Heart left ventricle (tissue), 16 donors: ENCODE measurements at regions not wholly inside any gene's neighbourhood (a gene's known extent, or its start where the extent isn't known, plus 50 kb on each side); places are given as distances from the start of the nearest gene placed in this dataset.

Experiments used
- ATAC-seq, 4 donors: fragments of 200-7000 bp; cut with Tn5 transposase; one replicate each; pipeline ENCODE4 v1.9.1; 2020 to 2022; ENCODE audit warnings: moderate library complexity in 4 of 4, mild to moderate bottlenecking in 3 of 4, moderate number of reproducible peaks in 1 of 4
- DNase-seq, 5 donors: peaks; one replicate each; pipeline ENCODE4 v3.0.0-alpha.2; 2020
- H3K27ac ChIP-seq, 12 donors: fragments of 200-600 bp; sonication (generic) in 4 of 12; one replicate each; pipeline versions ENCODE4 v1.5.0 to v1.8.0; 2016 to 2022; ENCODE audit warnings: mild to moderate bottlenecking in 2 of 12
- H3K27me3 ChIP-seq, 9 donors: fragments of 200-600 bp; sonication (generic) in 2 of 9; one replicate each; pipeline versions ENCODE4 v1.5.1 to v1.8.0; 2016 to 2022; ENCODE audit warnings: mild to moderate bottlenecking in 3 of 9
- H3K36me3 ChIP-seq, 9 donors: fragments of 200-600 bp; sonication (generic) in 2 of 9; one replicate each; pipeline versions ENCODE4 v1.5.0 to v1.8.0; 2018 to 2022; ENCODE audit warnings: mild to moderate bottlenecking in 2 of 9
- H3K4me1 ChIP-seq, 12 donors: fragments of 200-600 bp; sonication (generic) in 4 of 12; one replicate each; pipeline versions ENCODE4 v1.5.0 to v1.8.0; 2016 to 2022; ENCODE audit warnings: mild to moderate bottlenecking in 3 of 12
- H3K4me3 ChIP-seq, 12 donors: fragments of 200-600 bp; sonication (generic) in 4 of 12; one replicate each; pipeline versions ENCODE4 v1.5.0 to v1.8.0; 2017 to 2022; ENCODE audit warnings: mild to moderate bottlenecking in 9 of 12, moderate library complexity in 4 of 12
- H3K9me3 ChIP-seq, 12 donors: fragments of 200-600 bp; sonication (generic) in 4 of 12; one replicate each; pipeline versions ENCODE4 v1.5.0 to v1.8.0; 2016 to 2022; ENCODE audit warnings: mild to moderate bottlenecking in 1 of 12
- CTCF ChIP-seq, 12 donors: fragments of 200-600 bp; sonication (generic) in 4 of 12; IDR thresholded peaks; one replicate each; pipeline versions ENCODE4 v1.5.0 to v1.8.0; 2018 to 2022; ENCODE audit warnings: antibody characterized with exemption in 12 of 12, mild to moderate bottlenecking in 5 of 12
- POLR2A ChIP-seq, 2 donors: fragments of 450-650 bp; IDR thresholded peaks; one replicate each; pipeline ENCODE4 v1.6.1; 2017; ENCODE audit warnings: antibody characterized with exemption in 2 of 2, mild to moderate bottlenecking in 2 of 2, moderate library complexity in 2 of 2
- WGBS, 4 donors: extraction: QIAGEN DNeasy Blood & Tissue Kit in 2 of 4; methylation state at CpG; one replicate each; pipeline versions ENCODE4 v1.1.5 to v1.1.7; 2013 to 2018; 5-methylcytosine and 5-hydroxymethylcytosine counted together
- intact Hi-C, 10 donors: fragments of 100-400 bp; cut with DNase I; formaldehyde crosslinking; loops; one replicate each; pipeline versions ENCODE4 v1.11.1 to v1.14.2; 2022
- donor health status: ischemic (EF 13 %, LVEDD 7.1; RV severe dilation, severe dysfunction).
- donor health status: healthy with polysubstance abuse.
- donor health status: DM: no; HTN: yes; CAD: no.
- donor health status: DM: no; HTN: no; CAD: no.
- donor health status: ischemic (EF 25% LVEDD 6.9; RV normal size, moderate dysfunction).
- donor health status: ischemic (EF 25% LVEDD 5.7; RV mildly dilated, moderate dysfunction).
- donor health status: healthy.
- donor health status: DM: yes; HTN: yes; CAD: no.
- donor health status: ischemic (EF 35%, LVEDD 5.7; RV mildly dilated, moderate dysfunction).
- donor health status: nonischemic (EF 11% LVEDD 7.7; RV severe dilation, severe dysfunction).
- donor health status: DM: yes; HTN: yes; CAD: no.
- donor health status: PGD.
- donor health status: ischemic (EF 29% LVEDD 5.4; RV normal size, mild dysfunction).
- donor health status: nonischemic (EF 23%, LVEDD 6.1; RV moderate dilation, normal function).

GRCh38 chrX:9160698-9161329, 126.9 kb upstream of the FAM9B start:
- TF ChIP-seq CTCF (IDR thresholded peaks at IDR 0.05) (no peak), POLR2A (IDR thresholded peaks at IDR 0.05) (no peak)
- WGBS, 4 donors: 87 to 94% (median 90%) methylated on average over 4 of the region's 4 CpGs
- Histone ChIP-seq H3K4me3 (no peak overlapping the region), H3K27ac (no peak overlapping the region), H3K36me3 (no peaks in the 10 kb centered on the region), H3K27me3 (peaks cover 0 to 22% (median 0%) of the 10 kb centered on the region in 9 donors), H3K4me1 (peaks cover 0 to 4% (median 0%) of the 10 kb centered on the region in 12 donors), H3K9me3 (no peaks in the 10 kb centered on the region)
- DNase-seq: no peak
- intact Hi-C loops: no loop called here
- ATAC-seq: no peak

GRCh38 chrX:9162698-9163097, 128.8 kb upstream of the FAM9B start:
- ATAC-seq (no peak), DNase-seq (no peak)
- peaks cover 0 to 22% (median 0%) of the 10 kb centered on the region in 9 donors for H3K27me3 ChIP-seq
- H3K4me3 ChIP-seq: no peak overlapping the region
- no peaks in the 10 kb centered on the region for H3K36me3 ChIP-seq
- H3K9me3 ChIP-seq: peaks cover 0 to 10% (median 1%) of the 10 kb centered on the region in 12 donors
- 69 to 79% (median 71%) methylated on average over 3 of the region's 3 CpGs for WGBS, 4 donors
- no peak for TF ChIP-seq POLR2A (IDR thresholded peaks at IDR 0.05)
- no peak for TF ChIP-seq CTCF (IDR thresholded peaks at IDR 0.05)
- H3K4me1 ChIP-seq: peaks cover 0 to 4% (median 0%) of the 10 kb centered on the region in 12 donors
- no peak overlapping the region for H3K27ac ChIP-seq
- intact Hi-C loops: no loop called here

- DNase-seq: no peak
- 13 to 20% (median 17%) methylated on average over 5 of the region's 5 CpGs for WGBS, 4 donors
Observed at GRCh38 chrX:9163214-9163709, 129.3 kb upstream of the FAM9B start.

More at GRCh38 chrX:9163214-9163709, 129.3 kb upstream of the FAM9B start:
- Histone ChIP-seq H3K4me3 (no peak overlapping the region), H3K9me3 (peaks cover 0 to 11% (median 1%) of the 10 kb centered on the region in 12 donors), H3K27me3 (peaks cover 0 to 20% (median 0%) of the 10 kb centered on the region in 9 donors), H3K36me3 (no peaks in the 10 kb centered on the region), H3K4me1 (peaks cover 0 to 4% (median 0%) of the 10 kb centered on the region in 12 donors), H3K27ac (no peak overlapping the region)
- intact Hi-C loops: no loop called here
- no peak for ATAC-seq
- no peak for TF ChIP-seq CTCF (IDR thresholded peaks at IDR 0.05)
- no peak for TF ChIP-seq POLR2A (IDR thresholded peaks at IDR 0.05)
